KMS-11 (cell line): ENCODE measurements at regions not wholly inside any gene's neighbourhood (a gene's known extent, or its start where the extent isn't known, plus 50 kb on each side); places are given as distances from the start of the nearest gene placed in this dataset.

ENCODE experiments used
- H2AFZ ChIP-seq: fragments of 200-600 bp; sonication (generic); 2 replicates; pipeline ENCODE4 v1.6.1; 2016; ENCODE audit warnings: antibody characterized with exemption, mixed run types, low read depth
- H3K27ac ChIP-seq: fragments of 200-600 bp; sonication (generic); 2 replicates; pipeline ENCODE4 v1.6.1; 2016; ENCODE audit warnings: mild to moderate bottlenecking, mixed run types
- H3K27me3 ChIP-seq: fragments of 200-600 bp; sonication (generic); 2 replicates; pipeline ENCODE4 v1.6.1; 2017; ENCODE audit warnings: mild to moderate bottlenecking, low read depth, mixed run types, moderate library complexity; ENCODE audit not compliant: insufficient read depth
- H3K36me3 ChIP-seq: fragments of 200-600 bp; sonication (generic); 2 replicates; pipeline ENCODE4 v1.6.1; 2017; ENCODE audit warnings: mild to moderate bottlenecking, mixed run types; ENCODE audit not compliant: insufficient read depth
- H3K4me1 ChIP-seq: fragments of 200-600 bp; sonication (generic); 2 replicates; pipeline ENCODE4 v1.6.1; 2016; ENCODE audit warnings: mild to moderate bottlenecking, low read depth, mixed run types; ENCODE audit not compliant: poor library complexity, severe bottlenecking
- H3K4me2 ChIP-seq: fragments of 200-600 bp; sonication (generic); 2 replicates; pipeline ENCODE4 v1.7.0; 2016; ENCODE audit warnings: mild to moderate bottlenecking, mixed run types
- H3K4me3 ChIP-seq: fragments of 200-600 bp; sonication (generic); IDR thresholded peaks from 2 replicates; pipeline ENCODE4 v1.6.1; 2017; ENCODE audit warnings: low read depth, low read length, mixed read lengths; ENCODE audit not compliant: insufficient read depth
- H3K79me2 ChIP-seq: fragments of 200-600 bp; sonication (generic); 2 replicates; pipeline ENCODE4 v1.6.1; 2016; ENCODE audit warnings: low read depth, mixed run types; ENCODE audit not compliant: insufficient read depth
- H3K9ac ChIP-seq: fragments of 200-600 bp; sonication (generic); 2 replicates; pipeline ENCODE4 v1.6.1; 2016; ENCODE audit warnings: mild to moderate bottlenecking, mixed run types
- H4K20me1 ChIP-seq: fragments of 200-600 bp; sonication (generic); 2 replicates; pipeline ENCODE4 v1.6.1; 2016; ENCODE audit warnings: mild to moderate bottlenecking, mixed run types; ENCODE audit not compliant: insufficient read depth
- TF ChIP-seq, protein P1 (sequence below): fragments of 200-600 bp; sonication (generic); conservative IDR thresholded peaks from 2 replicates; pipeline ENCODE4 v1.6.1; 2017; ENCODE audit warnings: low read depth, mild to moderate bottlenecking, antibody characterized with exemption, low read length, moderate library complexity, mixed read lengths

DNA sequence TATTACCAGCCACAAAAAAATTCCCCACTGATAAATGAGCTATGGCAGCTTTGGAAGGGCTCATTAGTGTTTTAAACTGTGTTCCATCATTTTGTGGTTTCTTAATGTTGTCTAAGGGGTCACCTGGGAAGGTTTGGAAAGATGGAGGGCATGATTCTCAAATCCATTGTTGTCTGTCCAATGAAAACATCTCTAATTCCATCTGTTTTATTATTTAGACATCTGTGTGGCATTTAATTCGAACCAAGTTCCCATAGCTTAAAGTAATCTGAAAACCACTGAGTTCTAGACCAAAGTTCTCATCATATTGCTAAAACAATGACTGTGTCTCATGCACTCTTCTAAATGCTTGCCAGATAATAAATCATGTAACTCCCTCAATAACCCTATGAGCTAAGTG, 103.8 kb upstream of the PPP3CA start:
- Histone ChIP-seq H4K20me1 (no peaks in the 10 kb centered on the region), H3K4me3 (no peak overlapping the region), H3K27me3 (no peaks in the 10 kb centered on the region), H3K4me2 (no peak overlapping the region), H3K9ac (no peak overlapping the region), H3K27ac (no peak overlapping the region), H3K79me2 (no peaks in the 10 kb centered on the region), H2AFZ (no peak overlapping the region), H3K4me1 (no peaks in the 10 kb centered on the region), H3K36me3 (no peaks in the 10 kb centered on the region)
- TF ChIP-seq, protein P1, sequence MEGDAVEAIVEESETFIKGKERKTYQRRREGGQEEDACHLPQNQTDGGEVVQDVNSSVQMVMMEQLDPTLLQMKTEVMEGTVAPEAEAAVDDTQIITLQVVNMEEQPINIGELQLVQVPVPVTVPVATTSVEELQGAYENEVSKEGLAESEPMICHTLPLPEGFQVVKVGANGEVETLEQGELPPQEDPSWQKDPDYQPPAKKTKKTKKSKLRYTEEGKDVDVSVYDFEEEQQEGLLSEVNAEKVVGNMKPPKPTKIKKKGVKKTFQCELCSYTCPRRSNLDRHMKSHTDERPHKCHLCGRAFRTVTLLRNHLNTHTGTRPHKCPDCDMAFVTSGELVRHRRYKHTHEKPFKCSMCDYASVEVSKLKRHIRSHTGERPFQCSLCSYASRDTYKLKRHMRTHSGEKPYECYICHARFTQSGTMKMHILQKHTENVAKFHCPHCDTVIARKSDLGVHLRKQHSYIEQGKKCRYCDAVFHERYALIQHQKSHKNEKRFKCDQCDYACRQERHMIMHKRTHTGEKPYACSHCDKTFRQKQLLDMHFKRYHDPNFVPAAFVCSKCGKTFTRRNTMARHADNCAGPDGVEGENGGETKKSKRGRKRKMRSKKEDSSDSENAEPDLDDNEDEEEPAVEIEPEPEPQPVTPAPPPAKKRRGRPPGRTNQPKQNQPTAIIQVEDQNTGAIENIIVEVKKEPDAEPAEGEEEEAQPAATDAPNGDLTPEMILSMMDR = no peak

DNA sequence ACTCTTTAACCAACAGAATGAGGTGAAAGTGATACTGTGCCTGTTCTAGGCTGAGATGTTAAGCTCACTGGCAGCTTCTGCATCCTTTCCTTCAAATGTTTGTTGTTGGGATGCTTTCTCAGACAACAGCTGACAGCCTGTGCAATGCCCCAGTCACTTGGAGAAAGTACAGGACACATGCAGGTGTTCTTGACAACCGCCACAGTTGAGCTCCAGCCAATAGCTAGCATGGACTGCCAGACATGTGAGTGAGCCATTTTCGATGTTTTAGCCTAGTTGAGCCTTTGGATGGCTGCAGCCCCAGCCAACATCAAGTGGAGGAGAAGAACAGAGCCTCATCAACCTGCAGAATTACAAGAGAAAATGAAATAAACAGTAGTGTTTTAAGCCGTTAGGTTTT, 94.1 kb upstream of the PPP3CA start:
- Histone ChIP-seq H3K36me3 (no peaks in the 10 kb centered on the region), H3K4me1 (no peaks in the 10 kb centered on the region), H3K27me3 (no peaks in the 10 kb centered on the region), H2AFZ (no peak overlapping the region), H3K79me2 (no peaks in the 10 kb centered on the region), H3K9ac (no peak overlapping the region), H3K27ac (no peak overlapping the region), H4K20me1 (no peaks in the 10 kb centered on the region), H3K4me2 (no peak overlapping the region), H3K4me3 (no peak overlapping the region)
- TF ChIP-seq, protein P1 = no peak

DNA sequence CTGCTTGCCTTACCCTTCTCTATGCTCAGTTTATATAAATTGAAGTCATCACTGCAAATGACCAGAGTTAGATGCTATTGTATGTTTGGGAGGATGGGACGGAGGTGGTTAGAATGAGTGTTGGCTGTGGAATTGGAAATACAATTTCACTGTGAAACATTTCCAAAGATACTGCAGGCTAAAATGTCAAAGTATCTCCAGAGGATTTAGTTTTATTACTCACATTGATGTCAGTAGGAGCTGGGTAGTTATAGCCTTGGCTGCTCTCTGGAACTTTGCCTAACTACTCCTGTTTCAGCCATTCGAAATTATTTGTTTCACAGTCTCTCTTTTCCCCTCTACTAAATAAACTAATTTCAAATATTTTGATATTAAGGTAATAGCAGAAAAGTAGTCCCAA, 92.6 kb upstream of the PPP3CA start:
- H3K27me3 ChIP-seq = no peaks in the 10 kb centered on the region
- H3K79me2 ChIP-seq = no peaks in the 10 kb centered on the region
- TF ChIP-seq, protein P1 = no peak
- no peak overlapping the region for H3K4me2 ChIP-seq
- no peaks in the 10 kb centered on the region for H4K20me1 ChIP-seq
- no peak overlapping the region for H2AFZ ChIP-seq
- no peaks in the 10 kb centered on the region for H3K4me1 ChIP-seq
- no peak overlapping the region for H3K4me3 ChIP-seq
- no peak overlapping the region for H3K9ac ChIP-seq
- H3K36me3 ChIP-seq = no peaks in the 10 kb centered on the region
- H3K27ac ChIP-seq = no peak overlapping the region

DNA sequence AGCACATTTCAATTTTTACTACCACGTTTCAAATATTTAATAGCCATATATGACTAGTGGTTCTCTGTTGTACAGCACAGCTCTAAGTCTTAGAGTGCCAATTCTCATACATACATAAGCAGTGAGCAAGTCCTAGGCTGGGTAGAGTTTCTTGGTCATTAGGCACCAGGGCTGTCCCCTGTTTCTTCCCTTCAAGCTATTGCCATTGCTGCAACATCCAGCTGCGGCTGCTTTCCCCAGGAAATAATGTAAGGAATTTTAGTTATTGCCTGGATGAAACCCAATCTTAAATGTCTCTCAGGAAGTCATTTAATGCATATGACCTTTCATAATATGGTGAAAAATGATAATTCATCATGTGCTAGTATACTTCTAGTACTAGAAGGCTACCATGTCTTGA, 74.1 kb upstream of the PPP3CA start:
- Histone ChIP-seq H3K4me1 (peaks cover 57% of the 10 kb centered on the region), H3K4me2 (no peak overlapping the region), H4K20me1 (no peaks in the 10 kb centered on the region), H2AFZ (no peak overlapping the region), H3K27me3 (no peaks in the 10 kb centered on the region), H3K4me3 (no peak overlapping the region), H3K36me3 (no peaks in the 10 kb centered on the region), H3K27ac (no peak overlapping the region), H3K9ac (no peak overlapping the region), H3K79me2 (no peaks in the 10 kb centered on the region)
- TF ChIP-seq, protein P1 = no peak
